ENCODE measurements at regions not wholly inside any gene's neighbourhood (a gene's known extent, or its start where the extent isn't known, plus 50 kb on each side); places are given as distances from the start of the nearest gene placed in this dataset.

DNA sequence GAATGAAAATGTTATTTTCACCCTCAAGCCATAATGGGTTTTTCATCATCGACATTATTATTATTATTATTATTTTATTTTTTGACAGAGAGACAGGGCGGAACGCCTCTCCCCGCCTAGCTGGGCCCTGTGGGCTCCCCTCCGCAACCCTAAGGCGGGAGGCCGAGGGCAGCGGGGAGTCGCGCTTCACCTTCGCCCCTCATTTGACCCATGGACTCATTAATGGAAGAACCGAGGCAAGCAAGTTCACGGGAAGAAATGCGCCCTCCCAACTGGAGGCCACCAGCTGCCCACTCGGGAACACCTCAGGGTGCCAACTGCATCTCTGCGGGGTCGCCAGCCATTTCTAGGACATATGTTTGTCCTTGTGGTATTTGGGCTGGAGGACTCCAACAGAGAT, 115.3 kb upstream of the KIRREL3 start:
- H3K27me3 ChIP-seq: peaks cover 4% of the 10 kb centered on the region
- intact Hi-C loops (cut with DNase I): no loop called here
- no peaks in the 10 kb centered on the region for H3K36me3 ChIP-seq
- H3K4me1 ChIP-seq: no peaks in the 10 kb centered on the region
- H3K4me3 ChIP-seq: no peak overlapping the region
- no peaks in the 10 kb centered on the region for H3K9me3 ChIP-seq
- DNase-seq (no peak), ATAC-seq (no peak)
- TF ChIP-seq, protein P1, sequence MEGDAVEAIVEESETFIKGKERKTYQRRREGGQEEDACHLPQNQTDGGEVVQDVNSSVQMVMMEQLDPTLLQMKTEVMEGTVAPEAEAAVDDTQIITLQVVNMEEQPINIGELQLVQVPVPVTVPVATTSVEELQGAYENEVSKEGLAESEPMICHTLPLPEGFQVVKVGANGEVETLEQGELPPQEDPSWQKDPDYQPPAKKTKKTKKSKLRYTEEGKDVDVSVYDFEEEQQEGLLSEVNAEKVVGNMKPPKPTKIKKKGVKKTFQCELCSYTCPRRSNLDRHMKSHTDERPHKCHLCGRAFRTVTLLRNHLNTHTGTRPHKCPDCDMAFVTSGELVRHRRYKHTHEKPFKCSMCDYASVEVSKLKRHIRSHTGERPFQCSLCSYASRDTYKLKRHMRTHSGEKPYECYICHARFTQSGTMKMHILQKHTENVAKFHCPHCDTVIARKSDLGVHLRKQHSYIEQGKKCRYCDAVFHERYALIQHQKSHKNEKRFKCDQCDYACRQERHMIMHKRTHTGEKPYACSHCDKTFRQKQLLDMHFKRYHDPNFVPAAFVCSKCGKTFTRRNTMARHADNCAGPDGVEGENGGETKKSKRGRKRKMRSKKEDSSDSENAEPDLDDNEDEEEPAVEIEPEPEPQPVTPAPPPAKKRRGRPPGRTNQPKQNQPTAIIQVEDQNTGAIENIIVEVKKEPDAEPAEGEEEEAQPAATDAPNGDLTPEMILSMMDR (IDR thresholded peaks at IDR 0.05): no peak
- no peak overlapping the region for H3K27ac ChIP-seq

DNA sequence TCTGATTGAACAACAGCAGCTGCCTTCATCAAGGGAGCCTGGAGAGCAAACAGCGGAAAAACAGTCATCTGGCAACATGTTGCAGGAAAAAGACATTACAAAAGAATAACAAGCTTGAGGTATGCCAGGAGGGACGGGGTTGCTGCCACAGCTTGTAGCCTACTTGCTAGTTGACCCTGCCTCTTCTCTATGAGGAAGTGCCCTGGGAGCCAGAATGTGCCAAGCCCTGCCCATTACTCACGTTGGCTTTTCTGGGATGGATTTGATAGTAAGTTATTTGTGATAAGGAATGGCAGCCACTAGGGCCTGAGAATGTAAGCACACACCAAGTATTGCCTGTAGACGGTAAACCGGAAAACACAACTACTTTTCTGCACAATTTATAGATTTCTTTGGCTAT, 113.5 kb upstream of the KIRREL3 start:
- Histone ChIP-seq H3K4me1 (no peaks in the 10 kb centered on the region), H3K27me3 (peaks cover 4% of the 10 kb centered on the region), H3K4me3 (no peak overlapping the region), H3K27ac (no peak overlapping the region), H3K36me3 (no peaks in the 10 kb centered on the region), H3K9me3 (no peaks in the 10 kb centered on the region)
- no peak for ATAC-seq
- no peak for DNase-seq
- intact Hi-C loops (cut with DNase I): no loop called here
- TF ChIP-seq, protein P1 (IDR thresholded peaks at IDR 0.05): no peak

DNA sequence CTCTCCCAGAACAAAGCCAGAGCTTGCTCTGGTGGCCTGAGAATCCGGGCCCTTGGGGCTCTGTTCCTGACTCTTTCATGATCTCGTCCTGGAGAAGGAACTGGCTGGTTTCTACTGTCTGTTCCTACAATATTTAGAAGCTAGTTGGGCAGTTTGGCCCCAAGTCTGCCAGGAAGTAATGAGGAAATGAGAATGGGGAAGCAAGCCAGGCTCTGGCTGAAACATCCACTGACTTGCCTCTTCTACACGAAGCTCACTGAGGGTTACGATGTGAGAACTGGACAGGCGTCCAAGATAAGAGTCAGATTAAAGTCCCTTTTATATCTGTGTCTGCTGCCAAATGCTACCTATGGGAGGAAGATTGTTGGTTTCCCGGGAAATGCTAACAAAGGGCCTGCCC, 110.0 kb upstream of the KIRREL3 start:
- no peaks in the 10 kb centered on the region for H3K4me1 ChIP-seq
- peaks cover 4% of the 10 kb centered on the region for H3K27me3 ChIP-seq
- no peak overlapping the region for H3K27ac ChIP-seq
- ATAC-seq (no peak), DNase-seq (no peak)
- intact Hi-C loops (cut with DNase I): no loop called here
- TF ChIP-seq, protein P1 (IDR thresholded peaks at IDR 0.05): no peak
- H3K36me3 ChIP-seq: no peaks in the 10 kb centered on the region
- H3K9me3 ChIP-seq: no peaks in the 10 kb centered on the region
- H3K4me3 ChIP-seq: no peak overlapping the region

DNA sequence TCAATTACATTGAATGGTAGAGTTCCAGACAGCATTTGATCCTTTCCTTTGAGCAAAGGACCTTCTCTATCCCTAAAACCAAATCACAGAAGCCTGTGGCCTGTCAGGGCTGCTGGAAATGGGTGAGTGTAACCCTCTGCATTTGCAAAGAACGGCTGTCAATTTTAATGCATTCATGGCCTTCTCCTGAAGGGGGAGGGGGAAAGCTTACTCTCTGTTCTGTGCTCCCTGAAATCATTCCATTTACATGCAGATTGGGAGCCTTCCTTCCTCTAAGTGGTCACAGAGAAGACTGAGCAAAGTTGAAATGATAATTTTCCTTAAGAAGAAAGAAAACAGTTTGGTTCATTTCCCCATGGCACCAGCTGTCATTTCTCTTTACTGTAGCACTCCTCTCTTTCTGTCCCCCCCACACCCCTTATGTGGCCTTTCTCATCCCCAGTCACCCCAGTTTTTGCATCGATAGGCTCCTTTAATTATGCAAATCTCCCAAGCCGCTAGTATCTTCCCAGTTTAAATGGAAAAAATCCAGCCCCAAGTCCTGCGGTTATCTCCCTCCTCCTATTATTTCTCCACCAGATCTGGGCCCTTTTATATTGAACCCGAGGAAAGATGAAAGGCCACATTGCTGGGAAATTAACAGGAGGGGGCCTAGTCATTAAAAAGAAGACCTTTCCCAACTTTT, 109.4 kb upstream of the KIRREL3 start:
- DNase-seq (no peak), ATAC-seq (no peak)
- Histone ChIP-seq H3K27ac (no peak overlapping the region), H3K4me1 (no peaks in the 10 kb centered on the region), H3K27me3 (peaks cover 3% of the 10 kb centered on the region), H3K36me3 (no peaks in the 10 kb centered on the region), H3K9me3 (no peaks in the 10 kb centered on the region), H3K4me3 (no peak overlapping the region)
- intact Hi-C loops (cut with DNase I): no loop called here
- TF ChIP-seq, protein P1 (IDR thresholded peaks at IDR 0.05): no peak

DNA sequence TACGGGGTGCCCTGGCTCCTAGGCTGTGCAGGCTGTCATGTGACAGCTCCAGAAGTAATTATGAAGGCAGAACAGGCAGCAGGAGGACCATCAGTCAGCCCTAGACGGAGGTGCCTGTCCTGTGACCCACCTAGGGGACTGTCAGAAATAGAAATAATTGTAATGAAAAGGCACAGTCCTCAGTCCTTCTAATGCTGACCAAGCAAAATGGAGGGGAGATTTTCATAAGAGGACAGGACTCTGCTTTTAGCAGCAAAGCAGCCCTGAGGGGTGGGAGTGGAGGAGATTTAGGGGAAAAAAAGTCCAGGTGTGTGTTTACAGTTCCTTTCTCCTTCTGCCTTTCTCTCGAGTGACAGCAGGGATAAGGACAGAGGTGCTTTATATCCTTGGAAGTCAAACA, 108.3 kb upstream of the KIRREL3 start:
- TF ChIP-seq, protein P1 (IDR thresholded peaks at IDR 0.05): no peak
- no peaks in the 10 kb centered on the region for H3K27me3 ChIP-seq

DNA sequence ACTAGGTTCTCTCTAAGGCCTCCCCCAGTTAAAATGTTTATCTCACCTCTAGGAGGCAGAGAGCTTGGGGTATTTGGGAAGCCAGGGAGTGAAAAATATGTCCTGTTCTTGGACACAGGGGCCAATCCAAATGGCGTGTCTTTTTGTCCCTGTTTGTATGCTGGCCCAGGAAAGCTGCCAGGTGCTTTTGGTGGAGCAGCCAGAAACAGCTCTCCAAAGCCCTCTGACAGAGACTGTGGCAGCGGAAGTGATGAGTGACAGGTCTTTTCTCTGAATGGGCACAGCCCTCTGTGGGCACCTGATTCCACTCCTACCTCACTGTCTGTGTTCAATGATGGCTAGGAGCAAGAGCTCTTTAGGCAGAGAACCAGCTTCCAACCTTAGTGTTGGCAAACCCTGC, 106.4 kb upstream of the KIRREL3 start:
- Histone ChIP-seq H3K27me3 (no peaks in the 10 kb centered on the region), H3K4me3 (no peak overlapping the region), H3K36me3 (no peaks in the 10 kb centered on the region), H3K27ac (no peak overlapping the region), H3K9me3 (no peaks in the 10 kb centered on the region), H3K4me1 (no peaks in the 10 kb centered on the region)
- ATAC-seq (no peak), DNase-seq (no peak)
- TF ChIP-seq, protein P1 (IDR thresholded peaks at IDR 0.05): no peak
- intact Hi-C loops (cut with DNase I): no loop called here

More for the DNA sequence above, 108.3 kb upstream of the KIRREL3 start:
- intact Hi-C loops (cut with DNase I): no loop called here
- no peaks in the 10 kb centered on the region for H3K4me1 ChIP-seq
- no peak for ATAC-seq
- no peaks in the 10 kb centered on the region for H3K9me3 ChIP-seq
- H3K27ac ChIP-seq: no peak overlapping the region
- no peaks in the 10 kb centered on the region for H3K36me3 ChIP-seq
- DNase-seq: no peak
- H3K4me3 ChIP-seq: no peak overlapping the region
